Activated naive CD4-positive, alpha-beta T cell treated with Interleukin-2 at 50 U/mL for 16 hours (primary cell): ENCODE measurements at regions not wholly inside any gene's neighbourhood (a gene's known extent, or its start where the extent isn't known, plus 50 kb on each side); places are given as distances from the start of the nearest gene placed in this dataset.
"Not testable (repeated sequence)": the region's sequence is repeated elsewhere in the genome, so short reads cannot be mapped to it uniquely, and the experiment has no call there.

Source experiments
- DNase-seq: peaks from one replicate; pipeline ENCODE4 v3.0.0-alpha.2; 2020

GRCh38 chr20:61073376-61073775 is 178.7 kb upstream of the CDH4 start:
- DNase-seq, result no peak

GRCh38 chr20:61082720-61083119 is 169.3 kb upstream of the CDH4 start:
- DNase-seq, result no peak

- DNase-seq, result no peak
Measured at GRCh38 chr20:61083431-61083830, 168.6 kb upstream of the CDH4 start.

GRCh38 chr20:61086031-61086430 is 166.0 kb upstream of the CDH4 start:
- DNase-seq, result no peak

- no peak for DNase-seq
Measured at GRCh38 chr20:61090541-61090940, 161.5 kb upstream of the CDH4 start.

GRCh38 chr20:61092251-61092650 is 159.8 kb upstream of the CDH4 start:
- no peak for DNase-seq

- no peak for DNase-seq
Measured at GRCh38 chr20:61094581-61094980, 157.5 kb upstream of the CDH4 start.

GRCh38 chr20:61096463-61096862 is 155.6 kb upstream of the CDH4 start:
- no peak for DNase-seq

- no peak for DNase-seq
Measured at GRCh38 chr20:61099806-61100205, 152.3 kb upstream of the CDH4 start.

GRCh38 chr20:61100489-61100888 is 151.6 kb upstream of the CDH4 start:
- DNase-seq, result no peak

GRCh38 chr20:61101321-61101720 is 150.7 kb upstream of the CDH4 start:
- not testable (repeated sequence) for DNase-seq

- no peak for DNase-seq
Measured at GRCh38 chr20:61104232-61104631, 147.8 kb upstream of the CDH4 start.

GRCh38 chr20:61105395-61105794 is 146.7 kb upstream of the CDH4 start:
- DNase-seq, result no peak

- DNase-seq, result no peak
Measured at GRCh38 chr20:61106438-61106837, 145.6 kb upstream of the CDH4 start.

- DNase-seq, result no peak
Measured at GRCh38 chr20:61109221-61109805, 142.7 kb upstream of the CDH4 start.

GRCh38 chr20:61112515-61112914 is 139.5 kb upstream of the CDH4 start:
- DNase-seq, result no peak

- no peak for DNase-seq
Measured at GRCh38 chr20:61113731-61114130, 138.3 kb upstream of the CDH4 start.

- no peak for DNase-seq
Measured at GRCh38 chr20:61114493-61115175, 137.4 kb upstream of the CDH4 start.

GRCh38 chr20:61115364-61116065 is 136.5 kb upstream of the CDH4 start:
- no peak for DNase-seq

GRCh38 chr20:61117725-61118124 is 134.3 kb upstream of the CDH4 start:
- no peak for DNase-seq

GRCh38 chr20:61118429-61119224 is 133.4 kb upstream of the CDH4 start:
- no peak for DNase-seq

GRCh38 chr20:61119273-61119672 is 132.8 kb upstream of the CDH4 start:
- DNase-seq, result no peak

GRCh38 chr20:61119794-61120410 is 132.2 kb upstream of the CDH4 start:
- DNase-seq, result no peak
